Kidney (tissue), 13 donors: ENCODE measurements at regions not wholly inside any gene's neighbourhood (a gene's known extent, or its start where the extent isn't known, plus 50 kb on each side); places are given as distances from the start of the nearest gene placed in this dataset.

ENCODE experiments used
- DNase-seq, 5 donors: peaks; one replicate each; pipeline ENCODE4 v3.0.0-alpha.2; 2013 to 2020
- FAIRE-seq: peaks from 2 replicates; lab custom pipeline; 2012; peaks lifted over from hg19 to GRCh38; lab: Jason Lieb, UNC
- H3K27ac ChIP-seq, 2 donors: one replicate each; pipeline ENCODE4 v1.7.0; 2013; ENCODE audit warnings: low read depth in 2 of 2, low read length in 2 of 2, inconsistent platforms in 1 of 2
- H3K27me3 ChIP-seq: one replicate; pipeline ENCODE4 v1.7.1; 2013; ENCODE audit warnings: low read length, inconsistent platforms; ENCODE audit not compliant: control insufficient read depth, insufficient read depth
- H3K36me3 ChIP-seq, 3 donors: one replicate each; pipeline versions ENCODE4 v1.7.0 to v1.7.1; 2013; ENCODE audit warnings: low read length in 3 of 3, control low read depth in 1 of 3, inconsistent platforms in 1 of 3; ENCODE audit not compliant: insufficient read depth in 3 of 3, control insufficient read depth in 2 of 3
- H3K4me1 ChIP-seq, 3 donors: one replicate each; pipeline versions ENCODE4 v1.7.0 to v1.7.1; 2013; ENCODE audit warnings: low read length in 3 of 3, inconsistent platforms in 1 of 3, low read depth in 1 of 3; ENCODE audit not compliant: control insufficient read depth in 2 of 3, insufficient read depth in 2 of 3
- H3K4me3 ChIP-seq, 3 donors: one replicate each; pipeline versions ENCODE4 v1.7.0 to v1.8.1; 2013; ENCODE audit warnings: low read length in 3 of 3, control low read depth in 1 of 3, inconsistent platforms in 1 of 3
- H3K9ac ChIP-seq, 3 donors: one replicate each; pipeline versions ENCODE4 v1.7.0 to v1.7.1; 2013; ENCODE audit warnings: low read length in 3 of 3, control low read depth in 1 of 3, inconsistent platforms in 1 of 3
- H3K9me3 ChIP-seq, 3 donors: one replicate each; pipeline versions ENCODE4 v1.7.0 to v1.7.1; 2013; ENCODE audit warnings: low read length in 3 of 3, control low read depth in 1 of 3, inconsistent platforms in 1 of 3; ENCODE audit not compliant: control insufficient read depth in 2 of 3, insufficient read depth in 1 of 3
- CTCF ChIP-seq: IDR thresholded peaks from 3 replicates; pipeline ENCODE4 v1.5.1; 2012; ENCODE audit warnings: mild to moderate bottlenecking, moderate library complexity, borderline replicate concordance; ENCODE audit not compliant: insufficient read depth; ENCODE audit errors: extremely low read depth
- intact Hi-C: fragments of 100-400 bp; cut with DNase I; formaldehyde crosslinking; loops from one replicate; pipeline ENCODE4 v1.11.1; 2022
- donor health status: control.
- donor health status: control.
- donor health status: control.
- donor health status: control.
- donor health status: control.
- donor health status: DM: yes; HTN: yes; CAD: no.
- donor health status: Normal renal cell carcinoma (clear cell type).

- H3K27ac ChIP-seq: no peak overlapping the region
- TF ChIP-seq CTCF: no peak
- no peak overlapping the region for H3K9ac ChIP-seq
- H3K27me3 ChIP-seq: no peaks in the 10 kb centered on the region
- no peaks in the 10 kb centered on the region for H3K36me3 ChIP-seq
- H3K9me3 ChIP-seq: no peaks in the 10 kb centered on the region
- H3K4me1 ChIP-seq: no peaks in the 10 kb centered on the region
- H3K4me3 ChIP-seq: no peak overlapping the region
- no peak for FAIRE-seq
- DNase-seq: no peak
- intact Hi-C loops: no loop called here
Measured at GRCh38 chr18:34001376-34001775, 223.3 kb downstream of the NOL4 start.

DNA sequence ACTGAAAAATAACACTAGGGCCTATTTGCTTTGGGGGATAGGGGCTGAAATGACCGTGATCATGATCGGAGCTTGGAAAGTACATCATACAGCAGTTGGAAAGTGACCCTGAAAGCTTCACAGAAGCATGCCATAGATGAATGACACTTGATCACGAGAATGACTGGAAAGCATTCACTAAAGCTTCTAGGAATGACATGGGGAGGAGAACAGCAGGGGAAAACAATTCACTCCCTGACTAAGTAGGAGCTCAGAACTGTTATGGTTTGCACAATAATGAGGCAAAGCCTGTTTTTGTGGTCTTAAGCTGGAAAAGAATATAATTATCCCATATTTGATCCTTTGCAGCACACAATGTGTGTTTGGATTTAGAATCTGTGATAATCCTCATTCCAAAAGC is 237.5 kb downstream of the NOL4 start:
- TF ChIP-seq CTCF: no peak
- Histone ChIP-seq H3K36me3 (no peaks in the 10 kb centered on the region), H3K9ac (no peak overlapping the region), H3K4me3 (no peak overlapping the region), H3K9me3 (no peaks in the 10 kb centered on the region), H3K27me3 (no peaks in the 10 kb centered on the region), H3K4me1 (no peaks in the 10 kb centered on the region), H3K27ac (no peak overlapping the region)
- FAIRE-seq: no peak
- no peak for DNase-seq
- intact Hi-C loops: no loop called here

GRCh38 chr18:33983126-33983525 is 241.6 kb downstream of the NOL4 start:
- H3K9me3 ChIP-seq: no peaks in the 10 kb centered on the region

More at GRCh38 chr18:33983126-33983525, 241.6 kb downstream of the NOL4 start:
- no peak for TF ChIP-seq CTCF
- no peaks in the 10 kb centered on the region for H3K4me1 ChIP-seq
- no peak overlapping the region for H3K9ac ChIP-seq
- FAIRE-seq (no peak), DNase-seq (no peak)
- H3K4me3 ChIP-seq: no peak overlapping the region
- intact Hi-C loops: no loop called here
- H3K27ac ChIP-seq: no peak overlapping the region
- H3K36me3 ChIP-seq: no peaks in the 10 kb centered on the region
- H3K27me3 ChIP-seq: no peaks in the 10 kb centered on the region
